ENCODE measurements at regions not wholly inside any gene's neighbourhood (a gene's known extent, or its start where the extent isn't known, plus 50 kb on each side); places are given as distances from the start of the nearest gene placed in this dataset.

- TF ChIP-seq ZNF462 (CRISPR knock-in tag; IDR thresholded peaks at IDR 0.05) = no peak
- TF ChIP-seq REST (IDR thresholded peaks at IDR 0.05; ENCODE audit: unreplicated experiment) = no peak
- no peak for TF ChIP-seq STAT1 (IDR thresholded peaks at IDR 0.05; ENCODE audit: unreplicated experiment)
These were observed 641.4 kb downstream of the BRD1 start (continued) for GRCh38 chr22:49186293-49186692.

- no peak overlapping the region for H3K4me3 Mint-ChIP-seq
- Histone ChIP-seq H3K4me1 (ENCODE audit: insufficient read depth) (no peaks in the 10 kb centered on the region), H3K4me3 (no peak overlapping the region), H3K79me2 (replicated peaks; ENCODE audit: insufficient read depth) (no peaks in the 10 kb centered on the region), H3K36me3 (ENCODE audit: insufficient read depth) (no peaks in the 10 kb centered on the region; the same call in 1 of the 2 replicates), H2AFZ (no peak overlapping the region), H3K27ac (ENCODE audit: low read depth) (no peak overlapping the region), H3K4me2 (no peak overlapping the region), H3K9me2 (ENCODE audit: insufficient read depth) (no peaks in the 10 kb centered on the region), H3F3A (replicated peaks; ENCODE audit: low read depth) (no peaks in the 10 kb centered on the region), H4K20me1 (replicated peaks; ENCODE audit: insufficient read depth) (no peaks in the 10 kb centered on the region), H3K27me3 (ENCODE audit: insufficient read depth) (no peaks in the 10 kb centered on the region)
- ATAC-seq (no peak), DNase-seq (ENCODE audit: low spot score) (no peak)
- no peaks in the 10 kb centered on the region for H3K36me3 Mint-ChIP-seq (ENCODE audit: low read depth)
- H3K27me3 Mint-ChIP-seq (ENCODE audit: insufficient read depth, low read depth, poor library complexity) = peaks cover 2% of the 10 kb centered on the region
- no peak overlapping the region for H3K27ac Mint-ChIP-seq
- H3K4me1 Mint-ChIP-seq = peaks cover 2% of the 10 kb centered on the region; the same call in 2 of the 3 replicates
- H3K9me3 Mint-ChIP-seq = peaks cover 5% of the 10 kb centered on the region
- TF ChIP-seq POLR2AphosphoS5 (IDR thresholded peaks at IDR 0.05; ENCODE audit: low read depth) (no peak), CREB1 (CRISPR knock-in tag; IDR thresholded peaks at IDR 0.05; ENCODE audit: low read depth) (no peak), ZNF462 (CRISPR knock-in tag; IDR thresholded peaks at IDR 0.05) (no peak), STAT1 (IDR thresholded peaks at IDR 0.05; ENCODE audit: unreplicated experiment) (no peak)
These were observed 642.2 kb downstream of the BRD1 start for GRCh38 chr22:49185312-49185969.

All from GM23338 (cell line).